Activated T-helper 17 cell treated with anti-CD3 and anti-CD28 coated beads, Interleukin-2, amount 50 U/mL, for 72 hours (primary cell): ENCODE measurements at regions not wholly inside any gene's neighbourhood (a gene's known extent, or its start where the extent isn't known, plus 50 kb on each side); places are given as distances from the start of the nearest gene placed in this dataset.

ENCODE experiments used
- ATAC-seq: fragments of 150-1000 bp; cut with Tn5 transposase; replicated peaks from 2 replicates; pipeline ENCODE4 v1.10.0; 2021; ENCODE audit warnings: mild to moderate bottlenecking, moderate library complexity
- H3K27ac Mint-ChIP-seq: one replicate; pipeline ENCODE4 v1.8.0; 2022; ENCODE audit warnings: mixed read lengths
- H3K27me3 Mint-ChIP-seq: one replicate; pipeline ENCODE4 v1.8.0; 2022; ENCODE audit warnings: mixed read lengths
- H3K36me3 Mint-ChIP-seq: one replicate; pipeline ENCODE4 v1.8.0; 2022; ENCODE audit warnings: low read depth, mild to moderate bottlenecking, mixed read lengths
- H3K4me1 Mint-ChIP-seq: one replicate; pipeline ENCODE4 v1.8.0; 2022; ENCODE audit warnings: mixed read lengths
- H3K4me3 Mint-ChIP-seq: one replicate; pipeline ENCODE4 v1.8.0; 2022; ENCODE audit warnings: mild to moderate bottlenecking, mixed read lengths
- H3K9me3 Mint-ChIP-seq: one replicate; pipeline ENCODE4 v1.8.0; 2022; ENCODE audit warnings: mixed read lengths

GRCh38 chr4:129862461-129862860 lies 766.5 kb downstream of the C4orf33 start:
- no peaks in the 10 kb centered on the region for H3K27me3 Mint-ChIP-seq
- H3K4me3 Mint-ChIP-seq = no peak overlapping the region
- H3K36me3 Mint-ChIP-seq = no peaks in the 10 kb centered on the region
- no peak overlapping the region for H3K27ac Mint-ChIP-seq
- ATAC-seq = no peak
- no peaks in the 10 kb centered on the region for H3K4me1 Mint-ChIP-seq
- no peaks in the 10 kb centered on the region for H3K9me3 Mint-ChIP-seq

- no peaks in the 10 kb centered on the region for H3K9me3 Mint-ChIP-seq
- no peak for ATAC-seq
- no peaks in the 10 kb centered on the region for H3K27me3 Mint-ChIP-seq
- H3K27ac Mint-ChIP-seq = no peak overlapping the region
- no peaks in the 10 kb centered on the region for H3K4me1 Mint-ChIP-seq
- H3K36me3 Mint-ChIP-seq = no peaks in the 10 kb centered on the region
- H3K4me3 Mint-ChIP-seq = no peak overlapping the region
These were observed 767.3 kb downstream of the C4orf33 start for GRCh38 chr4:129863206-129863605.

- Mint-ChIP-seq H3K4me3 (no peak overlapping the region), H3K36me3 (no peaks in the 10 kb centered on the region)
These were observed 788.0 kb downstream of the C4orf33 start for GRCh38 chr4:129883996-129884395.

GRCh38 chr4:129897111-129897510 lies 801.2 kb downstream of the C4orf33 start:
- Mint-ChIP-seq H3K27me3 (no peaks in the 10 kb centered on the region), H3K9me3 (peaks cover 6% of the 10 kb centered on the region), H3K36me3 (no peaks in the 10 kb centered on the region), H3K27ac (no peak overlapping the region), H3K4me3 (no peak overlapping the region), H3K4me1 (no peaks in the 10 kb centered on the region)
- ATAC-seq = no peak

More at GRCh38 chr4:129883996-129884395, 788.0 kb downstream of the C4orf33 start:
- H3K27ac Mint-ChIP-seq = no peak overlapping the region
- no peaks in the 10 kb centered on the region for H3K4me1 Mint-ChIP-seq
- ATAC-seq = no peak
- peaks cover 3% of the 10 kb centered on the region for H3K9me3 Mint-ChIP-seq
- H3K27me3 Mint-ChIP-seq = no peaks in the 10 kb centered on the region

- Mint-ChIP-seq H3K27me3 (no peaks in the 10 kb centered on the region), H3K9me3 (peaks cover 10% of the 10 kb centered on the region), H3K4me3 (no peak overlapping the region), H3K4me1 (no peaks in the 10 kb centered on the region), H3K27ac (no peak overlapping the region), H3K36me3 (no peaks in the 10 kb centered on the region)
- no peak for ATAC-seq
These were observed 803.9 kb downstream of the C4orf33 start for GRCh38 chr4:129899849-129900248.

GRCh38 chr4:129900430-129900953 lies 804.5 kb downstream of the C4orf33 start:
- Mint-ChIP-seq H3K36me3 (no peaks in the 10 kb centered on the region), H3K4me3 (no peak overlapping the region), H3K27me3 (no peaks in the 10 kb centered on the region), H3K9me3 (peaks cover 10% of the 10 kb centered on the region), H3K4me1 (no peaks in the 10 kb centered on the region), H3K27ac (no peak overlapping the region)
- no peak for ATAC-seq

GRCh38 chr4:129901205-129901604 lies 805.3 kb downstream of the C4orf33 start:
- Mint-ChIP-seq H3K9me3 (peaks cover 10% of the 10 kb centered on the region), H3K4me3 (no peak overlapping the region), H3K27me3 (no peaks in the 10 kb centered on the region), H3K27ac (no peak overlapping the region), H3K36me3 (no peaks in the 10 kb centered on the region), H3K4me1 (no peaks in the 10 kb centered on the region)
- ATAC-seq = no peak

- ATAC-seq = no peak
- Mint-ChIP-seq H3K27me3 (no peaks in the 10 kb centered on the region), H3K4me3 (no peak overlapping the region), H3K9me3 (peaks cover 12% of the 10 kb centered on the region), H3K27ac (no peak overlapping the region), H3K36me3 (no peaks in the 10 kb centered on the region), H3K4me1 (no peaks in the 10 kb centered on the region)
These were observed 807.9 kb downstream of the C4orf33 start for GRCh38 chr4:129903861-129904260.

GRCh38 chr4:129905256-129905655 lies 809.3 kb downstream of the C4orf33 start:
- Mint-ChIP-seq H3K4me3 (no peak overlapping the region), H3K36me3 (no peaks in the 10 kb centered on the region), H3K27me3 (no peaks in the 10 kb centered on the region), H3K27ac (no peak overlapping the region), H3K9me3 (peaks cover 16% of the 10 kb centered on the region), H3K4me1 (no peaks in the 10 kb centered on the region)
- no peak for ATAC-seq

GRCh38 chr4:129908117-129908516 lies 812.2 kb downstream of the C4orf33 start:
- Mint-ChIP-seq H3K4me3 (no peak overlapping the region), H3K36me3 (no peaks in the 10 kb centered on the region), H3K4me1 (no peaks in the 10 kb centered on the region), H3K9me3 (peaks cover 8% of the 10 kb centered on the region), H3K27me3 (no peaks in the 10 kb centered on the region), H3K27ac (no peak overlapping the region)
- ATAC-seq = no peak

GRCh38 chr4:129916991-129917390 lies 821.0 kb downstream of the C4orf33 start:
- ATAC-seq = no peak
- Mint-ChIP-seq H3K4me1 (no peaks in the 10 kb centered on the region), H3K4me3 (no peak overlapping the region), H3K36me3 (no peaks in the 10 kb centered on the region), H3K27ac (no peak overlapping the region), H3K27me3 (no peaks in the 10 kb centered on the region), H3K9me3 (peaks cover 6% of the 10 kb centered on the region)

- no peak for ATAC-seq
- Mint-ChIP-seq H3K4me3 (no peak overlapping the region), H3K27me3 (no peaks in the 10 kb centered on the region), H3K4me1 (no peaks in the 10 kb centered on the region), H3K27ac (no peak overlapping the region), H3K9me3 (peaks cover 6% of the 10 kb centered on the region), H3K36me3 (no peaks in the 10 kb centered on the region)
These were observed 821.7 kb downstream of the C4orf33 start for GRCh38 chr4:129917651-129918050.

GRCh38 chr4:129926936-129927335 lies 831.0 kb downstream of the C4orf33 start:
- H3K4me3 Mint-ChIP-seq = no peak overlapping the region
- H3K27ac Mint-ChIP-seq = no peak overlapping the region
- H3K9me3 Mint-ChIP-seq = no peaks in the 10 kb centered on the region
- no peak for ATAC-seq
- no peaks in the 10 kb centered on the region for H3K27me3 Mint-ChIP-seq
- H3K36me3 Mint-ChIP-seq = no peaks in the 10 kb centered on the region
- H3K4me1 Mint-ChIP-seq = no peaks in the 10 kb centered on the region

- no peak for ATAC-seq
- Mint-ChIP-seq H3K4me1 (no peaks in the 10 kb centered on the region), H3K27ac (no peak overlapping the region), H3K9me3 (no peaks in the 10 kb centered on the region), H3K36me3 (no peaks in the 10 kb centered on the region), H3K27me3 (no peaks in the 10 kb centered on the region), H3K4me3 (no peak overlapping the region)
These were observed 833.1 kb downstream of the C4orf33 start for GRCh38 chr4:129929052-129929451.

- H3K4me1 Mint-ChIP-seq = no peaks in the 10 kb centered on the region
- H3K27me3 Mint-ChIP-seq = no peaks in the 10 kb centered on the region
- no peaks in the 10 kb centered on the region for H3K36me3 Mint-ChIP-seq
- ATAC-seq = no peak
- H3K27ac Mint-ChIP-seq = no peak overlapping the region
- no peak overlapping the region for H3K4me3 Mint-ChIP-seq
- no peaks in the 10 kb centered on the region for H3K9me3 Mint-ChIP-seq
These were observed 834.0 kb downstream of the C4orf33 start for GRCh38 chr4:129929984-129930383.

- H3K4me1 Mint-ChIP-seq = no peaks in the 10 kb centered on the region
- H3K9me3 Mint-ChIP-seq = peaks cover 8% of the 10 kb centered on the region
- H3K27me3 Mint-ChIP-seq = no peaks in the 10 kb centered on the region
- no peak overlapping the region for H3K27ac Mint-ChIP-seq
- no peaks in the 10 kb centered on the region for H3K36me3 Mint-ChIP-seq
- no peak for ATAC-seq
- H3K4me3 Mint-ChIP-seq = no peak overlapping the region
These were observed 854.3 kb downstream of the C4orf33 start for GRCh38 chr4:129950217-129950616.
